ENCODE measurements at regions not wholly inside any gene's neighbourhood (a gene's known extent, or its start where the extent isn't known, plus 50 kb on each side); places are given as distances from the start of the nearest gene placed in this dataset.

DNA sequence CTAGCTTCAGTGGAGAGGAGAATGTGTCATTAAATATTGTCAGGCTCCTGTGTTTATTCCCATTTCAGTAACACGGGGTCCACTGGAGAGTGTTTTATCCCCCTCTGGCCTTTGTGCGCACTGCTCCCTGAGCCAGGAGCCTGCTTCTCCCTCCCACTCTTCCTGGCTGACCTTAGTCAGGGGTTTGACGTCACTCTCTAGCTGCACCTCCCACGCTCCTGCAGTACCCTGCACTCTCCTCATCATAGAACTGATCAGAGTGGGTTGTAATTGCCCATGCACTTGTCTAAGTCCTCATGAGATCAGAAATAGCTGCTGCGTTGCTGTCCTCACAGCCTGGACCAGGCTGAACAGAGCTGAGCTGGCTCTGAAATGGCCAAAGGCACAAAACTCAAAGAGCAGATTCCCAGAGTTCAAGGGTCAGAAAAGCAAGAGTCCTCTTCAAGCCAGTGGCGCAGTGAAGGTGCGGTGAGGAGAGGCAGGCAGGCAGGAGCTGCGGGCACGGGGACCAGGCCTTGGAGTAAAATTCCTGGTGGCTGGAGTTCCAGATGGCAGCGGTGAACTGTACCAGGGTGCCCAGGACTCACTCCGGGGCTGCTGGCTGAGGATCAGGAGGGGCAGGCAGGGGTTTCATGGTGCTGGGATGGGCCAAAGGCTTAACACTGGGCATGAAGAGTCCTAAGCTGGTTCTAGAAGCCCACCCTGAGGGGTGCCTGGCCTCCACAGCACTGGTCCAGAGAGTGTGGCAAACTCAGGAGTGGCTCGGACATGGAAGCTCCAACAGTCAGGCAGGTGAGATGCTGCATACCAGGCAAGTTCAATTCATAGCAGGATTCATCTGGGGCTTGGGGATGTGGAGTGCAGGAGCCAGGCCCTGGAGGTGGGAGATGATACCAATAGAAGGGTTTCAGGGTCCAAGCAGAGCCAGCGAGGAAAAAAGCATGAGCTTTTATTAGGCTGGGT is 170.9 kb downstream of the SCP2D1 start:
- no peaks in the 10 kb centered on the region for H3K4me1 ChIP-seq (ENCODE audit: control insufficient read depth, insufficient read depth, low read length)
- H3K9ac ChIP-seq (ENCODE audit: low read depth, low read length), result no peak overlapping the region
- H3K9me3 ChIP-seq (ENCODE audit: control insufficient read depth, insufficient read depth, low read length), result no peaks in the 10 kb centered on the region
- no peak overlapping the region for H3K4me3 ChIP-seq (ENCODE audit: low read depth, low read length)
- H3K36me3 ChIP-seq (ENCODE audit: control insufficient read depth, insufficient read depth, low read length), result no peaks in the 10 kb centered on the region
- H3K27ac ChIP-seq (ENCODE audit: low read depth, low read length), result no peak overlapping the region
- no peaks in the 10 kb centered on the region for H3K27me3 ChIP-seq (ENCODE audit: control insufficient read depth, insufficient read depth, low read length)

- no peaks in the 10 kb centered on the region for H3K9me3 ChIP-seq (ENCODE audit: control insufficient read depth, insufficient read depth, low read length)
- no peak overlapping the region for H3K4me3 ChIP-seq (ENCODE audit: low read depth, low read length)
- H3K9ac ChIP-seq (ENCODE audit: low read depth, low read length), result no peak overlapping the region
- no peaks in the 10 kb centered on the region for H3K27me3 ChIP-seq (ENCODE audit: control insufficient read depth, insufficient read depth, low read length)
- H3K36me3 ChIP-seq (ENCODE audit: control insufficient read depth, insufficient read depth, low read length), result no peaks in the 10 kb centered on the region
- H3K27ac ChIP-seq (ENCODE audit: low read depth, low read length), result no peak overlapping the region
- no peaks in the 10 kb centered on the region for H3K4me1 ChIP-seq (ENCODE audit: control insufficient read depth, insufficient read depth, low read length)
Measured at GRCh38 chr20:18985551-18985950, 172.0 kb downstream of the SCP2D1 start.

GRCh38 chr20:18986146-18986830 is 172.7 kb downstream of the SCP2D1 start:
- Histone ChIP-seq H3K9me3 (ENCODE audit: control insufficient read depth, insufficient read depth, low read length) (no peaks in the 10 kb centered on the region), H3K36me3 (ENCODE audit: control insufficient read depth, insufficient read depth, low read length) (no peaks in the 10 kb centered on the region), H3K27ac (ENCODE audit: low read depth, low read length) (no peak overlapping the region), H3K4me1 (ENCODE audit: control insufficient read depth, insufficient read depth, low read length) (no peaks in the 10 kb centered on the region), H3K27me3 (ENCODE audit: control insufficient read depth, insufficient read depth, low read length) (no peaks in the 10 kb centered on the region), H3K4me3 (ENCODE audit: low read depth, low read length) (no peak overlapping the region), H3K9ac (ENCODE audit: low read depth, low read length) (no peak overlapping the region)

- Histone ChIP-seq H3K4me3 (ENCODE audit: low read depth, low read length) (no peak overlapping the region), H3K9me3 (ENCODE audit: control insufficient read depth, insufficient read depth, low read length) (no peaks in the 10 kb centered on the region), H3K27ac (ENCODE audit: low read depth, low read length) (no peak overlapping the region), H3K36me3 (ENCODE audit: control insufficient read depth, insufficient read depth, low read length) (no peaks in the 10 kb centered on the region), H3K9ac (ENCODE audit: low read depth, low read length) (no peak overlapping the region), H3K4me1 (ENCODE audit: control insufficient read depth, insufficient read depth, low read length) (no peaks in the 10 kb centered on the region), H3K27me3 (ENCODE audit: control insufficient read depth, insufficient read depth, low read length) (no peaks in the 10 kb centered on the region)
Measured at GRCh38 chr20:18986895-18987580, 173.5 kb downstream of the SCP2D1 start.

DNA sequence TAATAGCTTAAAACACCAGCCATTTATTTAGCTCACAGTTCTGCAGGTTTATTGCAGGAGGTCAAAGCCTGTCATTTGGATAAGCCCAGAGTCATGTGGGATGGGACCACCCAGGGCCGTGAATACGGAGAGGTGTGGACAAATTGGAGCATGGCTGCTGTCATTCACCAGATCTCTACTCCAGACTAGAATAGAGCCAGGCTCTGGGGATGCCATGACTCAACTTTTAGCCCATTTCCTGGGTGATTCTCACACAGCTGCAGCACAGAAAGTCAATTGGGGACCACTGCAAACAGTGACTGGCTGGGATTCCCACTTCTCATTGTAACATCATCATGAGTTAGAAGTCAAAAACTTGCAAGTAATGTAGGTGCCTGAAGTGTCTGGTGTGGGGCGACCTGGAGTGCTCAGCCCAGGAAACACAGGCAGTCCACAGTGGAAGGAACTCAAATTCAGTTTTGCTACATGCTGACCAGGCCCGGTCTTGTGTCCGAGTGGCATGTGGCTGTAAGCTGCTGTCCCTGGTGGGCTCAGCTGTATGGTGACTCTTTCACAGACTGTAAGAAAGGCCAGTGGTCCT is 174.3 kb downstream of the SCP2D1 start:
- Histone ChIP-seq H3K36me3 (ENCODE audit: control insufficient read depth, insufficient read depth, low read length) (no peaks in the 10 kb centered on the region), H3K4me3 (ENCODE audit: low read depth, low read length) (no peak overlapping the region), H3K27me3 (ENCODE audit: control insufficient read depth, insufficient read depth, low read length) (no peaks in the 10 kb centered on the region), H3K4me1 (ENCODE audit: control insufficient read depth, insufficient read depth, low read length) (no peaks in the 10 kb centered on the region), H3K9me3 (ENCODE audit: control insufficient read depth, insufficient read depth, low read length) (no peaks in the 10 kb centered on the region), H3K9ac (ENCODE audit: low read depth, low read length) (no peak overlapping the region), H3K27ac (ENCODE audit: low read depth, low read length) (no peak overlapping the region)

GRCh38 chr20:18988701-18989100 is 175.1 kb downstream of the SCP2D1 start:
- Histone ChIP-seq H3K4me3 (ENCODE audit: low read depth, low read length) (no peak overlapping the region), H3K4me1 (ENCODE audit: control insufficient read depth, insufficient read depth, low read length) (no peaks in the 10 kb centered on the region)

GRCh38 chr20:18989736-18990474 is 176.3 kb downstream of the SCP2D1 start:
- no peaks in the 10 kb centered on the region for H3K4me1 ChIP-seq (ENCODE audit: control insufficient read depth, insufficient read depth, low read length)
- H3K27me3 ChIP-seq (ENCODE audit: control insufficient read depth, insufficient read depth, low read length), result no peaks in the 10 kb centered on the region
- H3K9ac ChIP-seq (ENCODE audit: low read depth, low read length), result no peak overlapping the region
- peaks cover 8% of the 10 kb centered on the region; the same call in 1 of the 2 replicates for H3K9me3 ChIP-seq (ENCODE audit: control insufficient read depth, insufficient read depth, low read length)
- no peaks in the 10 kb centered on the region for H3K36me3 ChIP-seq (ENCODE audit: control insufficient read depth, insufficient read depth, low read length)
- H3K27ac ChIP-seq (ENCODE audit: low read depth, low read length), result no peak overlapping the region
- H3K4me3 ChIP-seq (ENCODE audit: low read depth, low read length), result no peak overlapping the region

More at GRCh38 chr20:18988701-18989100, 175.1 kb downstream of the SCP2D1 start:
- Histone ChIP-seq H3K9me3 (ENCODE audit: control insufficient read depth, insufficient read depth, low read length) (peaks cover 6% of the 10 kb centered on the region; the same call in 1 of the 2 replicates), H3K27me3 (ENCODE audit: control insufficient read depth, insufficient read depth, low read length) (no peaks in the 10 kb centered on the region), H3K36me3 (ENCODE audit: control insufficient read depth, insufficient read depth, low read length) (no peaks in the 10 kb centered on the region), H3K27ac (ENCODE audit: low read depth, low read length) (no peak overlapping the region), H3K9ac (ENCODE audit: low read depth, low read length) (no peak overlapping the region)

DNA sequence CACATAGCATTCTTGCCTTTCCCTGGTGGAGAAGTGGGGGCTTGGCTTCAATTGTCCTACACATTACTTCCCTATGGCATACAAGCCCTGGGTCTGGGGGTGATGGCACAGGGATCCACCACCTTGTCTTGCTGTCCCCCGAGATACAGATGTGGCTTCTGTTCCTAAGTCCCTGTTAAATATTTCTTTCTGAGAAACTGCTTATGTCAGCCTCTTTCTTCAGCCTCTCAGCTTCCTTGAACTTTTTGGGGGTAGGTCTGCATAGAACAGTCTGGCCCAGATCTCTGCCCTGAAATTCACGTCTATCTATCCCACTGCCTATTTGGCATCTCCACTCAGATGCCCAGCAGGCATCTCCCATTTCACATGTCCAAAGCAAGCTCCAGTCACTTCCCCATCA is 177.4 kb downstream of the SCP2D1 start:
- Histone ChIP-seq H3K27ac (ENCODE audit: low read depth, low read length) (no peak overlapping the region), H3K9me3 (ENCODE audit: control insufficient read depth, insufficient read depth, low read length) (peaks cover 8% of the 10 kb centered on the region; the same call in 1 of the 2 replicates), H3K4me3 (ENCODE audit: low read depth, low read length) (no peak overlapping the region), H3K4me1 (ENCODE audit: control insufficient read depth, insufficient read depth, low read length) (no peaks in the 10 kb centered on the region), H3K27me3 (ENCODE audit: control insufficient read depth, insufficient read depth, low read length) (no peaks in the 10 kb centered on the region), H3K36me3 (ENCODE audit: control insufficient read depth, insufficient read depth, low read length) (no peaks in the 10 kb centered on the region), H3K9ac (ENCODE audit: low read depth, low read length) (no peak overlapping the region)

DNA sequence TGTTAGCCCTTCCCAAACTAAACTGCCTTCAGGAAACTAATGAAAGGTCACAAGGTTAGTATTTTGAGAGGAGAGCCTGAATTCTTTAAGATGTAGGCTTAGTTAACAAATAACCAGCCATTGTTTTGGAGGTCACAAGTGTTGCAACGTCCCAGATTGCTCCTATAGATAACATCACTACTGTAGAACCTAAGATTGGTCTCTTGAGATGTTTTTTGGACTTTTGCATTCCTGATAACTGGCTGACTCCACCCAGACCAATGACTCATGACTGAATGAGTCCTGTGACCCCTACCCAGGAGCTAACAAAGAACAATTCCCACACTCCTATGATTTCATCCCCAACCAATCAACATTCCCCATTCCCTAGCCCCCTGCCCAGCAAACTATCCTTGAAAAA is 178.8 kb downstream of the SCP2D1 start:
- Histone ChIP-seq H3K27ac (ENCODE audit: low read depth, low read length) (no peak overlapping the region), H3K9ac (ENCODE audit: low read depth, low read length) (no peak overlapping the region), H3K36me3 (ENCODE audit: control insufficient read depth, insufficient read depth, low read length) (no peaks in the 10 kb centered on the region), H3K27me3 (ENCODE audit: control insufficient read depth, insufficient read depth, low read length) (no peaks in the 10 kb centered on the region), H3K4me3 (ENCODE audit: low read depth, low read length) (no peak overlapping the region), H3K4me1 (ENCODE audit: control insufficient read depth, insufficient read depth, low read length) (no peaks in the 10 kb centered on the region), H3K9me3 (ENCODE audit: control insufficient read depth, insufficient read depth, low read length) (peaks cover 8% of the 10 kb centered on the region; the same call in 1 of the 2 replicates)

- Histone ChIP-seq H3K4me1 (ENCODE audit: control insufficient read depth, insufficient read depth, low read length) (no peaks in the 10 kb centered on the region), H3K27ac (ENCODE audit: low read depth, low read length) (no peak overlapping the region), H3K9ac (ENCODE audit: low read depth, low read length) (no peak overlapping the region), H3K36me3 (ENCODE audit: control insufficient read depth, insufficient read depth, low read length) (no peaks in the 10 kb centered on the region), H3K9me3 (ENCODE audit: control insufficient read depth, insufficient read depth, low read length) (peaks cover 8% of the 10 kb centered on the region; the same call in 1 of the 2 replicates), H3K4me3 (ENCODE audit: low read depth, low read length) (no peak overlapping the region), H3K27me3 (ENCODE audit: control insufficient read depth, insufficient read depth, low read length) (no peaks in the 10 kb centered on the region)
Measured at GRCh38 chr20:18995455-18995854, 181.9 kb downstream of the SCP2D1 start.

Data from HUES48 (cell line).